Neuron (in vitro differentiated cells): ENCODE measurements at regions not wholly inside any gene's neighbourhood (a gene's known extent, or its start where the extent isn't known, plus 50 kb on each side); places are given as distances from the start of the nearest gene placed in this dataset.

Source experiments
- H2AFZ ChIP-seq: one replicate; pipeline ENCODE4 v1.6.1; 2013; ENCODE audit warnings: low read depth, mild to moderate bottlenecking, inconsistent platforms, low read length, moderate library complexity
- H3K27me3 ChIP-seq: one replicate; pipeline ENCODE4 v1.6.1; 2013; ENCODE audit warnings: low read length; ENCODE audit not compliant: insufficient read depth
- H3K36me3 ChIP-seq: one replicate; pipeline ENCODE4 v1.6.1; 2013; ENCODE audit warnings: low read length; ENCODE audit not compliant: insufficient read depth
- H3K4me1 ChIP-seq: one replicate; pipeline ENCODE4 v1.6.1; 2013; ENCODE audit warnings: low read length; ENCODE audit not compliant: insufficient read depth
- H3K4me3 ChIP-seq: 2 replicates; pipeline ENCODE4 v1.5.1; 2013; ENCODE audit warnings: mild to moderate bottlenecking, low read length, moderate library complexity
- H3K9me3 ChIP-seq: one replicate; pipeline ENCODE4 v1.6.1; 2013; ENCODE audit warnings: low read length

- H3K4me1 ChIP-seq, result no peaks in the 10 kb centered on the region
- no peaks in the 10 kb centered on the region for H3K9me3 ChIP-seq
- no peaks in the 10 kb centered on the region for H3K27me3 ChIP-seq
- H3K36me3 ChIP-seq, result no peaks in the 10 kb centered on the region
- no peak overlapping the region for H3K4me3 ChIP-seq
- H2AFZ ChIP-seq, result no peak overlapping the region
Measured at GRCh38 chr2:116416731-116417377, 1397.6 kb upstream of the DDX18 start.

GRCh38 chr2:116435648-116436047 is 1378.8 kb upstream of the DDX18 start:
- Histone ChIP-seq H3K4me1 (no peaks in the 10 kb centered on the region), H3K4me3 (no peak overlapping the region), H3K9me3 (no peaks in the 10 kb centered on the region), H3K27me3 (no peaks in the 10 kb centered on the region), H2AFZ (no peak overlapping the region), H3K36me3 (no peaks in the 10 kb centered on the region)

- Histone ChIP-seq H2AFZ (no peak overlapping the region), H3K9me3 (no peaks in the 10 kb centered on the region), H3K27me3 (no peaks in the 10 kb centered on the region), H3K36me3 (no peaks in the 10 kb centered on the region), H3K4me3 (no peak overlapping the region), H3K4me1 (no peaks in the 10 kb centered on the region)
Measured at GRCh38 chr2:116440104-116440653, 1374.3 kb upstream of the DDX18 start.

- Histone ChIP-seq H3K4me1 (no peaks in the 10 kb centered on the region), H3K27me3 (no peaks in the 10 kb centered on the region), H3K4me3 (no peak overlapping the region)
Measured at GRCh38 chr2:116442418-116442817, 1372.1 kb upstream of the DDX18 start.

GRCh38 chr2:116444256-116444872 is 1370.1 kb upstream of the DDX18 start:
- Histone ChIP-seq H3K4me1 (no peaks in the 10 kb centered on the region), H2AFZ (no peak overlapping the region), H3K4me3 (no peak overlapping the region), H3K9me3 (no peaks in the 10 kb centered on the region), H3K27me3 (no peaks in the 10 kb centered on the region), H3K36me3 (no peaks in the 10 kb centered on the region)

More at GRCh38 chr2:116442418-116442817, 1372.1 kb upstream of the DDX18 start:
- Histone ChIP-seq H3K9me3 (no peaks in the 10 kb centered on the region), H3K36me3 (no peaks in the 10 kb centered on the region), H2AFZ (no peak overlapping the region)

GRCh38 chr2:116450990-116451389 is 1363.5 kb upstream of the DDX18 start:
- no peaks in the 10 kb centered on the region for H3K9me3 ChIP-seq
- H2AFZ ChIP-seq, result no peak overlapping the region
- H3K36me3 ChIP-seq, result no peaks in the 10 kb centered on the region
- no peaks in the 10 kb centered on the region for H3K4me1 ChIP-seq
- no peak overlapping the region for H3K4me3 ChIP-seq
- H3K27me3 ChIP-seq, result no peaks in the 10 kb centered on the region

GRCh38 chr2:116452651-116453050 is 1361.8 kb upstream of the DDX18 start:
- no peaks in the 10 kb centered on the region for H3K9me3 ChIP-seq
- no peak overlapping the region for H2AFZ ChIP-seq
- no peak overlapping the region for H3K4me3 ChIP-seq
- no peaks in the 10 kb centered on the region for H3K27me3 ChIP-seq
- no peaks in the 10 kb centered on the region for H3K36me3 ChIP-seq
- no peaks in the 10 kb centered on the region for H3K4me1 ChIP-seq

- Histone ChIP-seq H3K27me3 (no peaks in the 10 kb centered on the region), H3K9me3 (no peaks in the 10 kb centered on the region), H2AFZ (no peak overlapping the region), H3K4me1 (no peaks in the 10 kb centered on the region), H3K36me3 (no peaks in the 10 kb centered on the region), H3K4me3 (no peak overlapping the region)
Measured at GRCh38 chr2:116456429-116456828, 1358.1 kb upstream of the DDX18 start.

GRCh38 chr2:116467243-116467642 is 1347.2 kb upstream of the DDX18 start:
- H3K9me3 ChIP-seq, result no peaks in the 10 kb centered on the region
- H2AFZ ChIP-seq, result no peak overlapping the region
- H3K27me3 ChIP-seq, result no peaks in the 10 kb centered on the region
- no peak overlapping the region for H3K4me3 ChIP-seq
- H3K4me1 ChIP-seq, result no peaks in the 10 kb centered on the region
- no peaks in the 10 kb centered on the region for H3K36me3 ChIP-seq

GRCh38 chr2:116477229-116477628 is 1337.3 kb upstream of the DDX18 start:
- H3K4me3 ChIP-seq, result no peak overlapping the region
- H2AFZ ChIP-seq, result no peak overlapping the region
- no peaks in the 10 kb centered on the region for H3K36me3 ChIP-seq
- no peaks in the 10 kb centered on the region for H3K4me1 ChIP-seq
- H3K27me3 ChIP-seq, result no peaks in the 10 kb centered on the region
- no peaks in the 10 kb centered on the region for H3K9me3 ChIP-seq

- Histone ChIP-seq H3K27me3 (no peaks in the 10 kb centered on the region), H3K4me1 (no peaks in the 10 kb centered on the region), H2AFZ (no peak overlapping the region), H3K4me3 (no peak overlapping the region), H3K9me3 (no peaks in the 10 kb centered on the region), H3K36me3 (no peaks in the 10 kb centered on the region)
Measured at GRCh38 chr2:116487336-116487735, 1327.2 kb upstream of the DDX18 start.

GRCh38 chr2:116489292-116489691 is 1325.2 kb upstream of the DDX18 start:
- Histone ChIP-seq H3K4me1 (no peaks in the 10 kb centered on the region), H3K9me3 (no peaks in the 10 kb centered on the region), H3K36me3 (no peaks in the 10 kb centered on the region), H2AFZ (no peak overlapping the region), H3K27me3 (no peaks in the 10 kb centered on the region), H3K4me3 (no peak overlapping the region)

- Histone ChIP-seq H3K4me3 (no peak overlapping the region), H2AFZ (no peak overlapping the region), H3K4me1 (no peaks in the 10 kb centered on the region), H3K9me3 (no peaks in the 10 kb centered on the region), H3K27me3 (no peaks in the 10 kb centered on the region), H3K36me3 (no peaks in the 10 kb centered on the region)
Measured at GRCh38 chr2:116489944-116490343, 1324.5 kb upstream of the DDX18 start.
